ENCODE measurements at regions not wholly inside any gene's neighbourhood (a gene's known extent, or its start where the extent isn't known, plus 50 kb on each side); places are given as distances from the start of the nearest gene placed in this dataset.

DNA sequence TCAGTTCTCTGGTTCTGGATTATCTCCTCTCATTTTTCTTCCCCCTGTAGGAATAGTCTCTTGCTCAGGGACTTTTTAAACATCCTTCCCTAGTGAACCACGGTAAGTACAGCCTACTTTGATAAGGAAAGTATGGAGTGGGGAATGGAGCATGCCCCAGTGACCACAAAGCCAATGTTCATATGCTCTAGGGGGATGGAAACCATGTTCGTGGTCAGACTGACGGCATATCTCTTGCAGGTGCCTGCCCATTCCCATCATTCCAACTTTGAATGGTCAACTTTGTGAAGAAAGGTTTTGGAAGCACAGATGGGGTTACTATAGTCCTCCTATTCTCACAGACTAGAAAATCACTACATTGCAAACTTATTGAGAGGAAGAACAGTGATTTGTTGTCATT lies 332.5 kb upstream of the NCAM1 start:
- DNase-seq (ENCODE audit: low read depth), result no peak
- no peak overlapping the region for H3K4me3 ChIP-seq (ENCODE audit: low read length)
- TF ChIP-seq, protein P1, sequence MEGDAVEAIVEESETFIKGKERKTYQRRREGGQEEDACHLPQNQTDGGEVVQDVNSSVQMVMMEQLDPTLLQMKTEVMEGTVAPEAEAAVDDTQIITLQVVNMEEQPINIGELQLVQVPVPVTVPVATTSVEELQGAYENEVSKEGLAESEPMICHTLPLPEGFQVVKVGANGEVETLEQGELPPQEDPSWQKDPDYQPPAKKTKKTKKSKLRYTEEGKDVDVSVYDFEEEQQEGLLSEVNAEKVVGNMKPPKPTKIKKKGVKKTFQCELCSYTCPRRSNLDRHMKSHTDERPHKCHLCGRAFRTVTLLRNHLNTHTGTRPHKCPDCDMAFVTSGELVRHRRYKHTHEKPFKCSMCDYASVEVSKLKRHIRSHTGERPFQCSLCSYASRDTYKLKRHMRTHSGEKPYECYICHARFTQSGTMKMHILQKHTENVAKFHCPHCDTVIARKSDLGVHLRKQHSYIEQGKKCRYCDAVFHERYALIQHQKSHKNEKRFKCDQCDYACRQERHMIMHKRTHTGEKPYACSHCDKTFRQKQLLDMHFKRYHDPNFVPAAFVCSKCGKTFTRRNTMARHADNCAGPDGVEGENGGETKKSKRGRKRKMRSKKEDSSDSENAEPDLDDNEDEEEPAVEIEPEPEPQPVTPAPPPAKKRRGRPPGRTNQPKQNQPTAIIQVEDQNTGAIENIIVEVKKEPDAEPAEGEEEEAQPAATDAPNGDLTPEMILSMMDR (conservative IDR thresholded peaks at IDR 0.05; ENCODE audit: low read length), result no peak

DNA sequence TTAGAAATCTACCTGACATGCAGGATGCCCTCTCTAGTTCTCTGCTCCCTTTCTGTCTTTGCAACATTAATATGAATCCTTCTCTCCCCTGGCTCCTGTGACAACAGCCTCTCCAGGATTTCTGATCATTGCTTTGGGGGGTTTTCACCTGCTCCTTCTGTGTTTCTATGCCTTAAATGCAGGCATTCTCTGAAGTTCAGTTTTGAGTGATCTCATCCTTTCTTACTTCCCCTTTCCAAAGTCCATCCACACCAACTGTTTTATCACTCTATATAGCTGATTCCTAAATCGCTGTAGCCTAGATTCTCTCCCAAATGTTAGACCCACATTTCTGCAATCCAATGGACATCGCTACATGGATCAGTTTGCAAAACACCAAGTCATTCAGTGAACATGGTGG lies 330.7 kb upstream of the NCAM1 start:
- DNase-seq (ENCODE audit: low read depth), result no peak
- no peak overlapping the region for H3K4me3 ChIP-seq (ENCODE audit: low read length)
- TF ChIP-seq, protein P1 (conservative IDR thresholded peaks at IDR 0.05; ENCODE audit: low read length), result no peak

DNA sequence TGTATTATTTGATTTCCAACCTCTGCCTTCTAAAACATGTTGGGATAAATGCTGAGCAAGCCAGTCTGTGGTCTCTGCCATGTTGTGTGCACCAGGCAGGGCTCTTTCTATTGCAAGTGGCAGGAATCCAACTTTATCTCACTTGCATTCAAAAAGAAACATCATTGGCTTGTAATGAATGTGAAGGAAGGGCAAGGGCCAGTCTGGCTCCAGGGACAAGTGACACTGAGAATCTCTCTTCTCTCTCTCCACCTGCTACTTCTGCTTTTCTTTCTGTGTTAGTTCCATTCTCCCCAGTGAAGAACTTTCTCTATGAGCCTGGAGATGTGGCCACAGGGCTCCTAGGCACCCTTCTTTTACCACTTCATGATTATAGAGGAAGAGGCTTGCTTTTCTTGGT lies 329.9 kb upstream of the NCAM1 start:
- DNase-seq (ENCODE audit: low read depth), result no peak
- TF ChIP-seq, protein P1 (conservative IDR thresholded peaks at IDR 0.05; ENCODE audit: low read length), result no peak
- no peak overlapping the region for H3K4me3 ChIP-seq (ENCODE audit: low read length)

DNA sequence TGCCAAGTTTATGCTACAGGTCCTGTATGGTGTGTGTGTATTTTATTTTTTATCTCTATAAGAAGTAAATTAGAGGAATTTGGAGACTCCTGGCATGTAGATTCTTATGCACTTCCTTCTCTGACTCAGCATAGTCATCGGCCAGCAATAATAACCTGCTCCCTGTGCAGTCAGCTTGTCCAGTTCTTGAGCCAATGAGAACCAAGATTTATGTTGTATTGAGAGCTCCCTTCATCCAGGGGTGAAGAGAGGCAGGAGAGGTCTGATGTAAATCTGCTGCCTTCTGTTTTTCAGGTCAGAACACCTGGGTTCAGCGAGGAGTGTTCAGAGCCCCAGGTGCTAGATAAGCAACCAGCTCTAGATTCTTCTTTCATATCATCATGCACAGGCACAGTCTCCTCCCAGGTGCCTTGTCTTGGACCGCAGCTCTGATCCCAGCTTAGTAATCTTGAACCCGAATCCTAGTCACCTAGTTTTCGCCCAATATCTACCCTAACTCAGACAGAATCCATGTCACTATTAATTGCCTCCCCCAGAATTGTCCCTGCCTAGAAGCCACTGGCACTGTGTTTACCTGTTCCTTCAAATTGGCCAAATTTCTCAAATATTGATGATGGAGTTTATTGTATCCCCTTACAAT lies 328.2 kb upstream of the NCAM1 start:
- H3K4me3 ChIP-seq (ENCODE audit: low read length), result no peak overlapping the region
- no peak for DNase-seq (ENCODE audit: low read depth)
- TF ChIP-seq, protein P1 (conservative IDR thresholded peaks at IDR 0.05; ENCODE audit: low read length), result no peak

DNA sequence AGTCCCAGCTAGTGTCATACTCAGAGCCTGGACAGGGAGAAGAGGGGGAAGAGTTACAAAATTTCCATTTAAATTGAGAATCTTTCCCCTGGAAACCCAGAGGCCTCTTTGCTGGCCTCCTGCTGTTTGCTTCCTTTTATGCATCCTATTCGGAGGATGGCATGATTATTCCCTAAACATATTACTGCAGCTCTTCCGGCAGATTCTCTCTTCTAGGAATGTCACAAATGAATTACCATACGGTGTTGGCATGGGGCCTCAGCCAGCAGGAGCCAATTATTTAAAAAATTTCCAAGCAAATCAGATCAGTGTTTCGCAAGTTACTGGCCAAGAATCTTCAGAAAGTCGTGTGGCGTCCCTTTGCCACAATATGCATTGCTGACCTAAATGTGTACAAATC lies 326.7 kb upstream of the NCAM1 start:
- DNase-seq (ENCODE audit: low read depth), result peak; percentile 66
- TF ChIP-seq, protein P1 (conservative IDR thresholded peaks at IDR 0.05; ENCODE audit: low read length), result peak; percentile 41
- no peak overlapping the region for H3K4me3 ChIP-seq (ENCODE audit: low read length)

DNA sequence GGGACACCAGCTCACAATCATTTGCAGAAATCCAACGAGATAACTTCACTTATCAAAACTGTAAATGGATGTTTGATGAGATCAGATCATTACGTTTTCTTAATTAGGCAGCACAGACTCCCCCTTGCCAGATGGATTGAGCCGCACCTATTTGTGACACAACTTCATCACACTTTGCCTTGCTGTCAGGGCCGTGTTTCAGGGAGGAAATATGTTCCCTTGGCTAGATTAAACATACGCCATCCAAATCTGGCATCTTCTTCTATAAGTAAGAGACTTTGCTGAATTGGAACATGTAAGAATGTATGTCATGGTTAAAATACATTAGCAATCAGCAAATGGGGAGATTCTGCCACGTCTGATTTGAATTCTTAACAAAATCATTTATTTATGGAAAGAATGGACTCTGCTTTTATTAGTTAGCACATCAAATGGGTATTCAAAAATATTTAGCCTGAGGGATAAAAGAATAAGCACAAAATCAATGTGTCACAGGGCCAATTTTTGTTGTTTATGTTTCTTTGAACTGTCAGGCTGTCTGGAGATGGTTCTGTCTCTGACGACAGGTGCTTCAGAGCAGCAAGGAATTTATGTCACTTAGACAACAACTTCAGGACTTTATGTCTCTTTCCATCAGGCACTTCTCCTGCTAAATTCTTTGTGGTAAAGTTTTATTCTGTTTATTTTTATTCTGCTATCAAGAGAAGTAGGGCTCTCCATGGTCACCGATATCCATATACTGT lies 326.1 kb upstream of the NCAM1 start:
- H3K4me3 ChIP-seq (ENCODE audit: low read length), result no peak overlapping the region
- DNase-seq (ENCODE audit: low read depth), result no peak
- TF ChIP-seq, protein P1 (conservative IDR thresholded peaks at IDR 0.05; ENCODE audit: low read length), result no peak

DNA sequence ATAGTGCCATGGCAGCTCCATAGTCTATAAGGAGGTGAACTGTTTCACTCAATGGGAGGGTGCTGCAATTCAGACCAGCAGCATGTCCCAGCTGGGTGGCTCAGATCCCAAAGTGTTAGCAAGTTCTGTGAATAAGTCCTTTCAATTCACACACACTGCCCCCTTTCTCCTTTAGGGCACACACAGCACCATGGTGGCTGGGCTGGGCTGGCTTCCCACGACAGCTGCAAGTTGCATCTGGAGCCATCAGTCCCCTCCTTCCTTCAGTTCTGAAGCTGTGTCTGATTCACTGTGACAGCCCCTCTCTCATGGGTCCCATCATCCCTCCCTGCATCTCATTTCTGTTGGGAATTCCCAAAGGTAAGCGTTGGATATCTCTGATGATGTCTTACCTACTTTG lies 324.1 kb upstream of the NCAM1 start:
- TF ChIP-seq, protein P1 (conservative IDR thresholded peaks at IDR 0.05; ENCODE audit: low read length), result no peak
- H3K4me3 ChIP-seq (ENCODE audit: low read length), result no peak overlapping the region
- DNase-seq (ENCODE audit: low read depth), result no peak

Measured in AG10803 (cell line).